HT-29 (cell line): ENCODE measurements at regions not wholly inside any gene's neighbourhood (a gene's known extent, or its start where the extent isn't known, plus 50 kb on each side); places are given as distances from the start of the nearest gene placed in this dataset. TPM values are rescaled to one million over a fixed set of nuclear protein-coding genes. Genes with fewer than 3 reads are reported as not detected.

Experiments used
- small RNA-seq: library from RNA; depleted of rRNA; stranded (forward); fragments of <200 nt; gene quantifications from one replicate; pipeline ENCODE3, GENCODE V24; 2014

Small RNA genes in the stretch of these regions (small RNA-seq; reads per million reads assigned to genes)
- gene AC025946.2 (not detected), gene AL355333.1 (not detected), gene CUX2P1 (not detected), gene RF00019 (not detected), gene RNA5SP299 (not detected)
